Right kidney (tissue), 1 donor: ENCODE measurements at regions not wholly inside any gene's neighbourhood (a gene's known extent, or its start where the extent isn't known, plus 50 kb on each side); places are given as distances from the start of the nearest gene placed in this dataset.
"Not testable (repeated sequence)": the region's sequence is repeated elsewhere in the genome, so short reads cannot be mapped to it uniquely, and the experiment has no call there.

Experiments
- DNase-seq: peaks from one replicate; pipeline ENCODE4 v3.0.0-alpha.2; 2016

DNA sequence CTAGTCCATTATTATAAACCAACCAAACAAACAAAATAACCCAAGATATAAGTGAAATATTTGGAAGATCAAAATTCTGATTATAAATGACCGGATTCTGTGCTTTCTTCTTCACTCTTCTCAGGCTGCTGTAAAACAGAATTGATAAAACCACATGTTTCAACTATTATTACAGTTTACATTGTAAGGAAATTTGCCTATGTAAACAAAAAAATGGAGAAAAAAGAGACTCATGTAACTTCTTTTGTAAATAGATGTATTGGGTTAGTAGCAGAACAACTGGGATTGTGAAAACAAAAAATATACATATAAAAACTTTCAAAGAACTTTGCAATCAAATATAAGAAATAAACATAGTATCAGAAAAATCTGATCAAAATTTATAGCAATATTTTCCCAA, 295.2 kb upstream of the CCDC179 start:
- DNase-seq, result no peak

DNA sequence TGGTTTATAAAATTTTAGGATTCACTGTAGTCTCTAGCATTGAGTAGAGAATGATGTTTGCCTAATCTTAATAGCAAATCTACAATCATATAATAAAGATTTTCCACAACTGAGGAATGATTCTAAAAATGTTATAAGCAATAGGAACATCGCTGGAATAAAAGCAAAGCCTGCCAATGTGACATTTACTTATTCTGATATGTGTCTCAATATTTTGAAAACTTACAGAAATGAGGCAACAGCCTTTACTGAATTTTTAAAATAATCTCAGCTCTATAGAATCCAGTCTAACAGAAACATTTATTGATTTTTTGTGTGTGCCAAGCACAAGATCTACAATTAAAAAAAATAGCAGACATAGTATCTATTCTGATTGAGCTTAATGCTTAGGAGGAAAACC, 303.7 kb upstream of the CCDC179 start:
- DNase-seq, result no peak

DNA sequence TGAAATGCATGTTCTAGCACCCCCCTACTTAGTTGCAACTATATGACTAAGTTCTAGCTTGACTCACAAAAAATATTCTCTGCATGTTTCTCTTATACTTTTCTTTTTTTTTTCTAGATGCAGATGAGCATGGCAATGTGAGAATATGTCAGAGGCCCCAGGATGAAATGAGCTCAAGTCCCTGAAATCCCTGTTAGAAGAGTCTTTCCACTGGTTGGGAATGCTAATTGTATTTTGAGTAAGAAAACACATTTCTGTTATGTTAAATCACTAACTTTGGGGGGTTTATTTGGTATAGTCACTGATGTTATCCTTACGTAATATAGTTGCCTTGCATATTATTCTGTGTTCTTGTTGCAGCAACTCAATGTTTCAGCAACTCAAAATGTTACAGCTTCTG, 306.1 kb upstream of the CCDC179 start:
- DNase-seq, result no peak

DNA sequence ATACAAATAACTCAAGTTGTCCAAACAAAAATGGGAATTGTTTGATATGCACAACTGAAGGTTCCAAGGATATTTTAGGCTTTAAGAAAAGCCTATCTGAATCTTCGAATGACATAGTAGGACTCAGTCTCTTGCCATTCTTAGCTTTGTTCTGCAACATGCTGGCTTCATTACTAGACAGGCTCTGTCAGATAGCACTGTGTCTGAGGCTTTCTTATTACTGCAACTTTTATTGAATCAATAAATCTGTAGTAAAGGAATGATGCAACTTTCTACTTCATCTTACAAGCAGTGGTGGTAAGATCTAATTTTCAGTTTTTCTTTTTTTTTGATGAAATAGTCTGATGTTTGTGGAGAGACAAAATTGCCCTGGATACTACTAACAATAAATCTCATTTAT, 319.3 kb upstream of the CCDC179 start:
- no peak for DNase-seq

DNA sequence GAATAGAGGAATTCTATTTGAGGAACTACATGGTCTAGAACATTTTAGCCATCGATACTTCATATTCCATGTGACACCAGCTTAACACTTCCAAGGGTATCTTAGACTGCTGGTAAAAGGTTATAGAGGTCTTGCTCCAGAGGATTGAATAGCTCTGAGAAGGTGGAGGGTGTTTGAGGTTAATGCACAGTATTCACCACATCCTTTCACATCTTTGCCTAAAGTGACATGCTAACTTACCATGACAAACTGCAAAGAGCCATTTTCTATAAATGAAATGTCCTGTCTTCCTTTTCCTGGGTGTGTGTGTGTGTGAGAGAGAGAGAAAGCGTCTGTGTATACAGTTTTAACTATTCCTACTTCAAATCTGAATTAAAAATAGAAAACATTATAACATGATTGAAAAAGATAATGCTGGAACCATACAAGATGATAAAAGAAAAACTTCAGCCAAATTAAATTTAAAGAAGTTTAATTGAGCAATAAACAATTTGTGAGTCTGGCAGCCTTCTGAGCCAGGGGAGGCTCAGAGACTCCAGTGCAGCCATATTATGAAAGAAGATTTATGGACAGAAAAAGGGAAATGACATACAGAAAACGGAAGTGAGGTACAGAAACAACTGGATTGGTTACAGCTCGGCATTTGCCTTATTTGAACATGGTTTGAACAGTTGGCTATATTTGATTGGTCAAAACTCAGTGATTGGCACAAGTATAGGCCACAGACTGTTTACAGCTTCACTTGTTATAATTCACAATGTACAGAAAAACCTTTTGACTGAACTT, 320.9 kb upstream of the CCDC179 start:
- DNase-seq, result no peak

DNA sequence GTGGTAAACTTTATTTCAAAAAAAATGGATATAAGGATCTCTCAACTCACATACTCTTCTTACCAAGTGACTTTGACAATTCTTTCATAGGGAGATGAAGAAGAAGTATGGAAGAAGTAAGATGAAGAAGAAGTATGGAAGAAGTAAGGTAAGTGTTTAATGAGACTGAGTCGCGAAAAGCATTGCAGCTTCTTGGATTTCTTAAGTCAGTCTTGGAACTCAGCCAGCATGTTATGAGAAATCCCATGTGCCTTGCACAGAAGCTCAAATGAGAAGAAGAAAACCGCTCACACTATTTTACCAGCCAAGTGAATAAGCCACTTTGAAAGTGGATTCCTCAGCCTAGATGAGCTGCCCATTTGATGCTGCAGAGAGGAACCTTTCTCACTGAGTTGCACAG, 332.0 kb upstream of the CCDC179 start:
- no peak for DNase-seq

DNA sequence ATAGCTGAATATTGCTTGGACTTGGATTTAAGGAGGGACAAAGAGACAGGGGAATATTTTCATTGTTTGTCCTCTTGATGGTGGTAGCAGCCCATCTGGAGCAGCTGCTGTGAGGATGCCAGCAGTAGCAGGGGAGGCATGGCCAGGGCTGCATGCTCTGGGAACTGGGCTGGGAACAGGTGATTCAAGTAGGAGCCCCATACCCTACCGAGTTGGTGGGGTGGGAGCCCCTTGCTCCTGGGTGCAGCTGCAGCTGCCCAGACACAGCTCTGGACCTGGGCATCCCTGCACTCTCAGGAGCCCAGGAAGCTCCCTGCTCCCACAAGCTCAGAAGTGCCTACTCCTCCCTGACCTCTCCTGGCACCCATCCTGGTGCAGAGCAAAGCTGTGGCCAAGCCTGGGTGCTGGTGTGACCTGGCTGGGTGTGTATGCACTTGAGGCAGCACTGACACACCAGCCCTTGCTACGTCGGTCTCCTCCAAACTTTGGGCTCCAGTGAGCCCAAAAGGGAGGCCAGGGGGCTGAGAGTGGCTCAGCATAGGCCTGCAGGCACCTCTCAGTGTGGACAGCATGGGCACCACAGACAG, 341.8 kb upstream of the CCDC179 start:
- no peak for DNase-seq

DNA sequence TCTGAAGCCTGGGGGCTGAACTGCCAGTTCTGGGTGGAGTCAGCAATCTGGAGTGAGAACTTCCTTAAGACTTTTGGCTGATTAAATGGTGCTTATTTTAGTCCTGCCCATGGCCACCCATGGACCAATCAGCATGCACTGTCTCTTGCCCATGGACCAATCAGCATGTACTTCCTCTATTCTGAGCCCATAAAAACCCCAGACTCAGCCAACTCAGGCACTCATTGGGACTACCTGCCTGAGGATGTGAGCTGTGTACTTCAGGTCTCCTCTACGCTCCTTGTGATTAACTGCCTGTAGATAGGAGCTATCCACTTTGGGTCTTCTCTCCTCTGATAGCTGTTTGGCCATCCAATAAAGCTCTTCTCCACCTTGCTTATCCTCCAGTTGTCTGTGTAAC, 342.3 kb upstream of the CCDC179 start:
- DNase-seq, result no peak

DNA sequence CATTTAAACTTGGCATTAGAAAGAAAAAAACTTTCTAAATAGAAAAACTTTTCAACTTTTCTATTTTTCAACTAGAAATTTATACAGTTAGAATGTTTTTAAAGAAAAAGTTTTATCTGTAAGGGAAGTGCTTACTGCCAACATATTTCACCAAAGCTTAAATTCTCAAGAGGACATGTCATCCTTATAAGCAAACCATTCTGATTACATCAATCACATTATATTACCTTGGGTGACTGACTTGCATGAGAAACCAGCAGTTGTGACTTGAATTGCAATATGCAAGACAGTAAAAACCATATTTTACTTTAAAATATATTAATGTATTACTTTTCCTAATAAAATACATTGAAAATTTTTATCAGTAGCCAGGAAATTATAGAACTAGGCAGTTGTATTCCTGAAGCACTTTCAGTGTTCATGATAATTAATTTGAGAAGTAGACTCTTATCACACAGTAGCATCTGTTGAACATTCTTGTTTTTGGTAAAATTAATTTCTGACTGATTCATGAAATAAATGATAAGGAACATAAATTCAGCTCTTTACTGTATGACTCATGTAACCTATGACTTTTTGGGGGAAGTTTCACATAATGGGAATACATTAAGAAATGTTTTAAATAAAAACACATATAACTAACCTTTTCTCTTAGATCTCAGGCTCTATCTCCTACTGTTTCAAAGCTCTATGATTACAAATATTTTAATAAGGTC, 345.0 kb upstream of the CCDC179 start:
- DNase-seq, result no peak

DNA sequence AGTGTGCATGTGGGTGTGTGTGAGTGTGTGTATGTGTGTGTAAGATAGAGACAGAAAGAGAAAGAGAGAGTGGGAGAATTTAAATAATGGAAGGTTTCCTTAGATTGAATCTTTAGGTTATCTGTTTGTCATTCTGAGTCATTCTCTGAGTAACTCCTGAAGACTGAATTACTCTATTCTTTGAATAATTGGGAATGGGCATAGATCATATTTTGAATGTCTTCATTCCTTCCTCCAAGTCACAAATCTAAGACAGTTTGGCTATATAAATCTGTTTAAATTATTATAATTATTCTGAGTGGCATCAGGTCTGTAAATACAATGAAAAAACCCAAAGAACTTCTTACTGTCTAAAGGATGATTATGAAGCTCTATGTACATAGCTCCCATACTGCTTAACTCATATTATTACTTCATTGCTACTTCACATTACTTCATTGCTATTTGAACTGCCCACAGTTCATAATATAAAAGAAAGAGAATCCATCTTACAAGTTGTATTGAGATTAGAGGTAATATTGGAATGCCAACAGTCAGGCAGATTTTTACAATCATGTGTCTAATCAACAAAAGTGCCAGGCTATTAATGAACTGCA, 346.6 kb upstream of the CCDC179 start:
- DNase-seq, result no peak

DNA sequence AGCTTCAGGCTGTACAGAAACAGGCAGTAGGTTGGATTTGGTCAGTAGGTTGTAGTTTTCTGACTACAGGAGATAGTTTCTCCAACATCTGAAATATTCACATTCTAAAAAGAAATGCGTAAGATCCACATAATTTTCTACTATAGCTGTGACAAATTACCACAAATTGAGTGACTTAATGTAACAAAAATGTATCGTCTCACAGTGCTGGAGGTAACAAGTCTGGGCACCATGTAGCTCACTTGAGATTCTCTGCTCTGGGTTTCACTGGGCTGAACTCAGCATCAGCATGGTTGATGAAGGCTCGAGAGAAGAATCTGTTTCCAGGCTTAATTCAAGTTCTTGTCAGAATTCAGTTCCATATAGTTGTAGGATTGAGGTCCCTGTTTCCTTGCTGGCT, 350.9 kb upstream of the CCDC179 start:
- no peak for DNase-seq

DNA sequence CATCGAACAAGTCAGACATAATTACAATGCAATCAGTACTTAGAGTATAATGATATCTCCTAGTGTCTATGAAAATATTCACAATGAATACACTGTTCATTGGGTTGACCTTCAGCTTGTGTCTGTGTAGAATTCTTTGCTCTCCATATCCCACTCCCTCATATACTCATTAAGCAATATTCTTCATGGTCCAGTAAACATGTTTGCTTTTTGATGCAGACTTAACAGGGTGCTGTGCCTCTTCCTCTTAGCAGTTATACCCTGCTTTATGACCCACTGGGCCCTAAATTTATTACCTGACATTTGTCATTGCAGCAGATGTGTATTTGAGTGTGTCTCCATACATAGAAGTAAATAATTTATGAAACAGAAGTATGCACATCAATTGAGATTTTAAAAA, 352.5 kb upstream of the CCDC179 start:
- no peak for DNase-seq

DNA sequence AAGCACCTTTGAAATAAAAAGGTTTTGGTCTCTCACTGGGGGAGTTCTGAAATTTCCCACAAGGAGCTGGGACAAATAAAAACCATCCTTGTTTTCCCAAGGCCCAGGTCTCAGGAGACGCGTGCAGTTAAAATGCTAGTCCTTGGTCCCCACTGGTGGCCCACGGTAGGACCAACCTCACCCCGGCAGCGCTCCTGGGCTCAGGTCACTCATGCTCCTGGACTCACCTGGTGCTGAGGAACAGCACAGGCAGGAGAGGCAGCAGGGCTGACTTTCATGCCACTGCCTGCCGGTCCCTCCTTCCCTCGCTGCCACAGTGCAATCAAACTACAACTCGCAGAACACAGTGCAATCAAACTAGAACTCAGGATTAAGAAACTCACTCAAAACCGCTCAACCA, 356.8 kb upstream of the CCDC179 start:
- no peak for DNase-seq

DNA sequence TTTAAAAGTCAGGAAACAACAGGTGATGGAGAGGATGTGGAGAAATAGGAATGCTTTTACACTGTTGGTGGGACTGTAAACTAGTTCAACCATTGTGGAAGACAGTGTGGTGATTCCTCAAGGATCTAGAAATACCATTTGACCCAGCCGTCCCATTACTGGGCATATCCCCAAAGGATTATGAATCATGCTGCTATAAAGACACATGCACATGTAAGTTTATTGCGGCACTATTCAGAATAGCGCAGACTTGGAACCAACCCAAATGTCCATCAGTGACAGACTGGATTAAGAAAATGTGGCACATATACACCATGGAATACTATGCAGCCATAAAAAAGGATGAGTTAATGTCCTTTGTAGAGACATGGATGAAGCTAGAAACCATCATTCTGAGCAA, 359.8 kb upstream of the CCDC179 start:
- not testable (repeated sequence) for DNase-seq

DNA sequence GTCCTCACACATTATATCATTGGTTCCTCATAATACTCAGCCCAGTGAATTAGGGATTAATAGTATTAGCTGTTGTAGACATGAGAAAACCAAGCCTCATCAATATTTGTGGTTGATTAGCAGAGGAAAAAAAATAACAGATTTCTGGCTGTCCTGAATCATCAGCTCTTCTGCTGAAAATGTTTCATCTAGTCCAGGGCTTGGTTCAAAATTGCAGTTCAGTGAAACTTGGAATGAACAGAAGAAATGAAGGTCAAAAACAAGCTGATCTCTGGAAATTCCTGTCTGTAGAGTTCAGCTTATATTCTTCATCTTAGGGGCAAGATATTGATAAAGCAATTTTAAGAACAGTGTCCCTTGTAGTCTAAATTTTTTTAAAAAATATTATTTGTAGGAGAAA, 361.1 kb upstream of the CCDC179 start:
- no peak for DNase-seq

DNA sequence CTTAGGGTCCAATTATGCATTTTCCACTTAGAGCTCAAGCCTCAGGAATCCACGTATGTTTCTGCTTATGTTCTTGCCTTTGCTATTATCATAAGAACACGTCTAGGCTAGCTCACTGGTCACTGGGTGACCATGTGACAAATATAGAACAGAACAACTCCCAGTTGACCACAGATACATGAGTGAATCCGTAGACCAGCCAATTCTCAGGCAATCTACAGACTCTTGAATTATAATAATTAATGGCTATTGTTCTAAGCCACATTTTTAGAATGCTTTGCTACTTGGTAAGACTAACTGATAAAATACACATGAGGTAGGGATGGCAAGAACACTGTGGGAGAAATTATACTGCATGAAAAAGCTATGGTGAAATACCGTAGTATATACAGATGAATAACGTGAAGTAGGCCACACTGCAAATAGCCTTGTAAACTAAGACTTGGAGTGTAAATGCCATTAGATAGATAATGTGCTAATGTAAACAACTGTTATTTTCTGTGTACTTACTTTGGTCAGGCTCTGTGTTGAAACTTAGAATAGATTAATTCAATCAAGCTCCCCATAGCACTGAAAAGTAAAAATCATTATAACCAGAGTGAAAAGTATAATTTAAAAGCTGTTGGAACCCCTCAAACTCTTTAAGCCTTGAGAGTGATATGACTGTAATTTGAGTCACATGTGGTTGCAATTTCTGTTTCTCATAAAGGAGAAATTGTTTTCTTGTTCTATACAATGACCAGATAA, 366.2 kb upstream of the CCDC179 start:
- no peak for DNase-seq

DNA sequence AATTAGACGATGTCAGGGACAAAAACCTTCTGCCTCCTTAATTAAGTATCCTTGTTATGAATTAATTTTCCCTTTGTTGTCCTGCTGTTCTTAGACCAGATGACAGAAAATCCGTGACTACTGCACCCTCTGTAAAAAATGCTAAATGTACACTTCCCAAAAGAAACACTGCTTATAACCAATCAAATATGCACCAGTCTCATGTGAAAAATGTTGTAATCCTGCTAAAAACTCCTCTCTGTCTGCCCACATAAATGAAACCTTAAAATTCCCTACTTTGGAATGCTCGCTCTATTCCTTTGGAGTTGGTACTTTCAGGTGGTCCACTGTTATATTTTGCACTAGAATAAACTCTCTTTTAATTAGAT, 366.8 kb upstream of the CCDC179 start:
- DNase-seq, result no peak

DNA sequence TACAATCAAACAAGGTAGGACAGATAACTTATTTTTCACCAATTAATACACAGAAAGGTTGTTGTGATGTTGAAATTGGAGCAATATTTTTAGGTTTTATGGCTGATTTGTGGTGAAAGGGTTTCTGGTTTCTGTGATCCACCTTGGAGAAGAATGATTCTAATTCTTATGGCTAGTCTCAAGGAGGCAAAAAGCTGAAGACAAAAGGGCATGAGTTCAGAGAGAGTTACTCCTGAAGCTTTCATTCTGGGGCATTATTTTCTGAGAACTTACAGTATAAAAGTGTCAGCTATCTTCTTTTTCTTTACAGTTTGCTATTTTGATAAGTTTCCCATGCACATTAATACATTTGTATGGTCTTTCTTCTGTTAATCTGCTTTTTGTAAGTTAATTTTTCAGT, 372.4 kb upstream of the CCDC179 start:
- DNase-seq, result no peak

DNA sequence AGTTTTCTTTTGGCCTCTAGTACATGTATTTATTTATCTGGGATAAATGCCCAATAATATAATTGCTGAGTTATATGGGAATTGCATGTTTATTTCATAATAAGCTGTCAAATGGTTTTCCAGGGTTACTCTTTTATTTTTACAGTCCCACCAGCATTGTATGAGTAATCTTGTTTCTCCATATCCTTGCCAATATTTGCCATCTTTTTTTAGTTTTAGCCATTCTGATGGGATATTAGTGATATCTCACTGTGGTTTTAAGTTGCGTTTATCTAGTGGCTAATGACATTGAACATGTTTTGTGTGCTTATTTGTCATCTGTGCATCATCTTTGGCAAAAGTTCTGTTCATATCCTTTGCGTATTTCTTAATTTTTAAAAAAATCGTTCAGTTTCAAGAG, 372.8 kb upstream of the CCDC179 start:
- no peak for DNase-seq

DNA sequence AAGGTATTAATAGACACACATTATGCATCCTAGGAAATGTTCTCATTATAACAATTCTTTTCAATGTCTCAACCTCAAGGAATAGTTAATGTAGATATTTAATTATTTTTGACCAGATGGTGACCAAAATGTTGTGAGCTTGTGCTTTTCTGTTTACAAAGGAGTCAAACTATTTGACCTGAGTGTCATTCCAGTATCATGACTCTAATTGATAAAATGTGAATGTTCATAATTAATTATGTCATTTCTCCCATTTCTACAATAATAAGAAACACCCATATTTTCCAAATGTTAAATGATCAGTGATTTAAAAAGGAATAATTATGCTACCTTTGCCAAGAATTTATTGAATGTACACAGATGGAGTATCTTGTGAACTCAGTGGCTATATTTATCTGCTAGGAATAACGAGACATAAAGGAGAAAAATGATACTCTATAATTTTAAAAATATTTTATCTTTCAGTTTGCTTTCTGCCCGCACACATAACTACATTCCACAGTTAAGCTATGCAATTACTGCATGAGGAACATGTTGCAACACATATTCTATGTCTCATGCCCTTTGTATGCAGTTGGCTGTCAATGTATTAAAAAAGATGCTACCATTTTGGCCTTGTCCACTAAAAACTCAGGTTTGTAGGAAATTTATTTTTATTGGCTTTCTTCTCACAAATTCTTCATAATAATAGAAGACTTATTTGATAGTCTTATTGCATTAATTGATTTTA, 376.7 kb upstream of the CCDC179 start:
- DNase-seq, result no peak

DNA sequence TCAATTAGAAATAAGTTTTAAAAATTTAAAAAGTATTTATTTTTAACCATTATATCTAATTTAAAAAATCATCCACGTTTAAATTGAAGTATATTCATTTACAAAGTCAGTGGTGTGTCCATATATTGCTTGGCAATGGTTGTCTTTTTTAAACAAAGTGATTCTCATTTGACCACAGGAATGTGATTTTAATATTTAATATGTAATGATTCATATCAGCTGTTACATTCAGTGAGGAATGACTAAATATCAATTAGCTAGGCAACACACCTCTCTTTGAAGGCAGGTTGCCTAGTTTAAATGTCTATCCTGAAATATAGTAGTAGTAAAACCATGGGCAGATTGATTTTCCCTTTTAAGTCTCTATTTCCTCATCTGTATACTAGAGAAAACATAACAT, 392.2 kb upstream of the CCDC179 start:
- DNase-seq, result no peak

DNA sequence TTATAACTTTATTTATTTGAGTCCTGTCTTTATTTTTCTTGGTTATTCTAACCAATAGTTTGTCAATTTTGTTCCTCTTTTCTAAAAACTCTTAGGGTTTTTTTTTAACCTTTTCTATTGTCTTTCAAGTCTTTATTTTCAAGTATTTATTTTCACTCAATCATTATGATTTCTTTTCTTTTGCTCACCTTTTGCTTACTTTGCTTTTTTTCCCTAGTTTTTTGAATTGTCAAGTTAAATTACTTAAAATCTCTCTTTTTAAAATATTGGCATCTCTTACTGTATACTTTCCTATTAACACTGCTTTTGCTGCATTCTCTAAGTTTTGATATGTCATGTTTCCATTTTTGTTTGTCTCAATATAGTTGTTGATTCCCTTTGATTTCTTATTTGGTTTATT, 396.8 kb upstream of the CCDC179 start:
- DNase-seq, result no peak
